ENCODE measurements at regions not wholly inside any gene's neighbourhood (a gene's known extent, or its start where the extent isn't known, plus 50 kb on each side); places are given as distances from the start of the nearest gene placed in this dataset.

DNA sequence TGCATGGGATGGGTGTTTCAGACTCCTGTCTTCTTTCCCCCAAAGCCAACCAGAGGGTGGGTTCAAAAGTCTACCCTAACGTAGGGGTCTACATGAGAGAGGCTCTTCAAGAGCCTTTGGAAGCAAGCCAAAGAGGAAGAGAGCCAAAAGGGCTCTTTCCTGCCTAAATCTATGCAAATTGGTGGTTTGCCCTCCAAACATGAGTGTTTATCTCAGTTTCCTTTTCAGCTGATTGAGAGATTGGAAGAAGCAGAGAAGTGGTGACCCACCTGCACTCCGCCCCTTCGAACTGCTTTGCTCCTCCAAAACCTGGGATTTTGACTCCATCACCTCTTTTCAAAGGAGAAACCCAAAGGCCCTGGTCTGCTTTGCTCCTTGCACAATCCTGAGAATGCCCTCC lies 65.4 kb upstream of the MAF start:
- Histone ChIP-seq H3K4me3 (ENCODE audit: low read depth, low read length) (no peak overlapping the region), H3K4me1 (ENCODE audit: control insufficient read depth, insufficient read depth, low read length, poor library complexity, severe bottlenecking) (no peaks in the 10 kb centered on the region), H3K36me3 (ENCODE audit: control insufficient read depth, insufficient read depth, low read length) (no peaks in the 10 kb centered on the region), H3K27ac (ENCODE audit: insufficient read depth, low read length, poor library complexity, severe bottlenecking) (no peak overlapping the region), H3K27me3 (ENCODE audit: control insufficient read depth, insufficient read depth, low read length) (peaks cover 8% of the 10 kb centered on the region), H3K9me3 (ENCODE audit: control insufficient read depth in 2 of 2, low read length in 2 of 2) (no peaks in the 10 kb centered on the region)
- Mint-ChIP-seq H3K27ac (no peak overlapping the region), H3K4me1 (no peaks in the 10 kb centered on the region), H3K4me3 (no peak overlapping the region), H3K27me3 (peaks cover 28% of the 10 kb centered on the region), H3K9me3 (peaks cover 0 to 17% (median 1%) of the 10 kb centered on the region in 7 donors), H3K36me3 (no peaks in the 10 kb centered on the region)
- no peak for DNase-seq
- no peak for ATAC-seq (ENCODE audit: low read depth in 2 of 2)

- H3K27me3 ChIP-seq (ENCODE audit: control insufficient read depth, insufficient read depth, low read length), result peaks cover 8% of the 10 kb centered on the region
- peaks cover 28% of the 10 kb centered on the region for H3K27me3 Mint-ChIP-seq
Observed at GRCh38 chr16:79664407-79664806, 63.9 kb upstream of the MAF start.

DNA sequence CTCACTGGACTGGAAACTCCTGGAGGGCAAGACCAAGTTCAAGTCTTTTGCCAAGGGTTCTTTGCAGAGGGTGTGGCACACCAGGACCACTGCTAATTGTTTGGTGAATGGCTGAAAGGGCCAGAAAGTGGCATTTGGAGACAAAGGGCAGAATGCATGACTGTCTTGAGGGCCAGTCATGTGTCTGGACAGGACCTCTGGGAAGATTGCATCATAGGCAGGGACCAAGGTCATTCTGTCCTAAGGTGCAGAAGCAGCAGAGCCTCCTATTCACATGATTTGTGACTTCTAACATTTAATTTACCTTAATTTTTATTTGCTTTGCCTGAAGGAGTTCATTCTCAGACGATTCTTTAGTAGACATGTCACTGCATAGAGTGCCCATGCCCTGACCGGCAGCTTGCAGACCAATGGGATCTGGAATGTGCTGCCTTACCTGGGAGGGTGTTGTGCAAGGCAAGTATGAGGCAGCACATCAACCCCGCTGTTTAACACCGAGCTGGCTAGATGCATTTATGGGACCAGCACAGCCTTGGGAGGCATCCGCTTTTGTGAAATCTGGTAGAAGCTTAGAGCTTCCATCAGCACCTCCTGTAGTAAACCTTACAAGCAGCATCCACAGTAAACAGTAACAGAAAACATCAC lies 62.3 kb upstream of the MAF start:
- DNase-seq, result no peak
- Mint-ChIP-seq H3K4me1 (no peaks in the 10 kb centered on the region), H3K36me3 (no peaks in the 10 kb centered on the region)

More at GRCh38 chr16:79664407-79664806, 63.9 kb upstream of the MAF start:
- no peak for DNase-seq
- Mint-ChIP-seq H3K27ac (no peak overlapping the region), H3K4me3 (no peak overlapping the region), H3K4me1 (no peaks in the 10 kb centered on the region), H3K36me3 (no peaks in the 10 kb centered on the region), H3K9me3 (peaks cover 0 to 11% (median 1%) of the 10 kb centered on the region in 7 donors)
- no peak for ATAC-seq (ENCODE audit: low read depth in 2 of 2)
- Histone ChIP-seq H3K27ac (ENCODE audit: insufficient read depth, low read length, poor library complexity, severe bottlenecking) (no peak overlapping the region), H3K9me3 (ENCODE audit: control insufficient read depth in 2 of 2, low read length in 2 of 2) (no peaks in the 10 kb centered on the region), H3K4me1 (ENCODE audit: control insufficient read depth, insufficient read depth, low read length, poor library complexity, severe bottlenecking) (no peaks in the 10 kb centered on the region), H3K4me3 (ENCODE audit: low read depth, low read length) (no peak overlapping the region), H3K36me3 (ENCODE audit: control insufficient read depth, insufficient read depth, low read length) (no peaks in the 10 kb centered on the region)

GRCh38 chr16:79662122-79662521 lies 61.6 kb upstream of the MAF start:
- H3K9me3 Mint-ChIP-seq, result peaks cover 0 to 1% (median 0%) of the 10 kb centered on the region in 7 donors
- no peaks in the 10 kb centered on the region for H3K9me3 ChIP-seq (ENCODE audit: control insufficient read depth in 2 of 2, low read length in 2 of 2)
- no peaks in the 10 kb centered on the region for H3K27me3 ChIP-seq (ENCODE audit: control insufficient read depth, insufficient read depth, low read length)
- no peaks in the 10 kb centered on the region for H3K36me3 Mint-ChIP-seq
- no peak overlapping the region for H3K4me3 Mint-ChIP-seq
- H3K27me3 Mint-ChIP-seq, result peaks cover 28% of the 10 kb centered on the region
- no peaks in the 10 kb centered on the region for H3K36me3 ChIP-seq (ENCODE audit: control insufficient read depth, insufficient read depth, low read length)
- H3K4me1 Mint-ChIP-seq, result no peaks in the 10 kb centered on the region
- H3K27ac Mint-ChIP-seq, result no peak overlapping the region
- no peak for DNase-seq
- H3K27ac ChIP-seq (ENCODE audit: insufficient read depth, low read length, poor library complexity, severe bottlenecking), result no peak overlapping the region
- no peak for ATAC-seq (ENCODE audit: low read depth in 2 of 2)
- H3K4me3 ChIP-seq (ENCODE audit: low read depth, low read length), result no peak overlapping the region
- H3K4me1 ChIP-seq (ENCODE audit: control insufficient read depth, insufficient read depth, low read length, poor library complexity, severe bottlenecking), result no peaks in the 10 kb centered on the region

More for the DNA sequence above, 62.3 kb upstream of the MAF start:
- no peaks in the 10 kb centered on the region for H3K27me3 ChIP-seq (ENCODE audit: control insufficient read depth, insufficient read depth, low read length)
- no peak overlapping the region for H3K4me3 Mint-ChIP-seq
- peaks cover 28% of the 10 kb centered on the region for H3K27me3 Mint-ChIP-seq
- ATAC-seq (ENCODE audit: low read depth in 2 of 2), result no peak
- no peak overlapping the region for H3K27ac ChIP-seq (ENCODE audit: insufficient read depth, low read length, poor library complexity, severe bottlenecking)
- H3K4me3 ChIP-seq (ENCODE audit: low read depth, low read length), result no peak overlapping the region
- no peaks in the 10 kb centered on the region for H3K36me3 ChIP-seq (ENCODE audit: control insufficient read depth, insufficient read depth, low read length)
- peaks cover 0 to 1% (median 0%) of the 10 kb centered on the region in 7 donors for H3K9me3 Mint-ChIP-seq
- no peak overlapping the region for H3K27ac Mint-ChIP-seq
- H3K4me1 ChIP-seq (ENCODE audit: control insufficient read depth, insufficient read depth, low read length, poor library complexity, severe bottlenecking), result no peaks in the 10 kb centered on the region
- no peaks in the 10 kb centered on the region for H3K9me3 ChIP-seq (ENCODE audit: control insufficient read depth in 2 of 2, low read length in 2 of 2)

DNA sequence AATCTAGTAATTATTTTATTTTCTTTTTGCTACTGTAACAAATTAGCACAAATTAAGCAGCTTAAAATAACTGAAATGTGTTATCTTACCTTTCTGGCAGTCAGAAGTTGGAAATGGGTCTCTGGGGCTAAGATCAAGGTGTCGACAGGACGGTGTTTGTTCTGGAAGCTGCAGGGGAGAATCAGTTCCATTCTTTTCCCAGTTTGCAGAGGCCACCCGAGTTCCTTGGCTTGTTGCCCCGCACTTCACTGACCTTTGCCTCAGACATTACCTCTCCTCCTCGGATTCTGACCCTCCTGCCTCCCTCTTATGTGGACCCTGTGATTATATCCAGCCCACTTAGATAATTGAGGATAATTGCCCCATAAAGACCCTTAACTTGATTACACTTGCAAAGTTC lies 61.0 kb upstream of the MAF start:
- H3K27ac Mint-ChIP-seq, result no peak overlapping the region
- Histone ChIP-seq H3K9me3 (ENCODE audit: control insufficient read depth in 2 of 2, low read length in 2 of 2) (no peaks in the 10 kb centered on the region), H3K36me3 (ENCODE audit: control insufficient read depth, insufficient read depth, low read length) (no peaks in the 10 kb centered on the region), H3K4me3 (ENCODE audit: low read depth, low read length) (no peak overlapping the region), H3K27me3 (ENCODE audit: control insufficient read depth, insufficient read depth, low read length) (no peaks in the 10 kb centered on the region), H3K27ac (ENCODE audit: insufficient read depth, low read length, poor library complexity, severe bottlenecking) (no peak overlapping the region), H3K4me1 (ENCODE audit: control insufficient read depth, insufficient read depth, low read length, poor library complexity, severe bottlenecking) (no peaks in the 10 kb centered on the region)
- peaks cover 0 to 1% (median 0%) of the 10 kb centered on the region in 7 donors for H3K9me3 Mint-ChIP-seq
- no peak overlapping the region for H3K4me3 Mint-ChIP-seq
- H3K27me3 Mint-ChIP-seq, result peaks cover 28% of the 10 kb centered on the region
- H3K4me1 Mint-ChIP-seq, result no peaks in the 10 kb centered on the region
- ATAC-seq (ENCODE audit: low read depth in 2 of 2), result no peak
- no peak for DNase-seq
- H3K36me3 Mint-ChIP-seq, result no peaks in the 10 kb centered on the region

GRCh38 chr16:79659344-79659743 lies 58.8 kb upstream of the MAF start:
- Mint-ChIP-seq H3K9me3 (peaks cover 0 to 1% (median 0%) of the 10 kb centered on the region in 7 donors), H3K4me3 (no peak overlapping the region), H3K36me3 (no peaks in the 10 kb centered on the region), H3K27ac (no peak overlapping the region), H3K27me3 (peaks cover 17% of the 10 kb centered on the region), H3K4me1 (no peaks in the 10 kb centered on the region)
- no peaks in the 10 kb centered on the region for H3K9me3 ChIP-seq (ENCODE audit: control insufficient read depth in 2 of 2, low read length in 2 of 2)
- no peak for ATAC-seq (ENCODE audit: low read depth in 2 of 2)
- no peaks in the 10 kb centered on the region for H3K36me3 ChIP-seq (ENCODE audit: control insufficient read depth, insufficient read depth, low read length)
- H3K27me3 ChIP-seq (ENCODE audit: control insufficient read depth, insufficient read depth, low read length), result no peaks in the 10 kb centered on the region
- H3K27ac ChIP-seq (ENCODE audit: insufficient read depth, low read length, poor library complexity, severe bottlenecking), result no peak overlapping the region
- H3K4me1 ChIP-seq (ENCODE audit: control insufficient read depth, insufficient read depth, low read length, poor library complexity, severe bottlenecking), result no peaks in the 10 kb centered on the region
- no peak for DNase-seq
- no peak overlapping the region for H3K4me3 ChIP-seq (ENCODE audit: low read depth, low read length)

DNA sequence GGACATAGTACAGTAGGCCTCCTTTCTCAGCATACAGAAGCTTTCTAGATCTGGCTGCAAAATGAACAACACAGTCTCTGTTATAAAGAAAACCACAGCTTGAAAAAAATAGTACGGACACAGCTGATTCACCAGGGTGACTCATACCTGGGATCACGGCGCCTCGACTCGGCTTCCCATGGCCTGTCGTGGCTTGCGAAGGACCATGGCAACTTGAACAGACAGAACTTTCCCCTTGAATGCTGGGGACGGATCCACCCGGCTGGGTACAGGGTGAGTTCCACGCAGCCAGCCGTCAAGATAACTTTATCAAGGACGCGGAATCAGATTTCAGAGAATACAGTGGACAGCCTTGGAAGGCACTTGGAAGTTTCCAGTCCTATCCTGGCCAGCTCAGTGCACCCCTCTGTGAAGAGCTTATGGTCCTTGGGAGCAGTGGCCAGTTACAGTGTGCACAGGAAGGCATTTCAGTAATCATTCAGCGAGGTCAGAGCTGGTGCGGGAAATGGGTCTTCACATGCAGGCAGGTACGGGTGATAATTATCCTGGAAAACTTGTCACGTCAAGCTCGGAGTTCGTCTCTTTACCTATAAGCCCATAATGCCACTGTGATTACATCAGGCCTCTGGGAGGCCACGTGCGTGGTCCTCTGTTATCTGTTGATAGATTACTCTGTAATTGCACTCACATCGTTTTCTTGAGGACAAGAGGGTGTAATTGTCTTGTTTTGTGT lies 57.9 kb upstream of the MAF start:
- Mint-ChIP-seq H3K27me3 (peaks cover 13% of the 10 kb centered on the region), H3K36me3 (no peaks in the 10 kb centered on the region), H3K4me3 (no peak overlapping the region), H3K9me3 (peaks cover 0 to 1% (median 0%) of the 10 kb centered on the region in 7 donors), H3K4me1 (no peaks in the 10 kb centered on the region), H3K27ac (no peak overlapping the region)
- Histone ChIP-seq H3K4me3 (ENCODE audit: low read depth, low read length) (no peak overlapping the region), H3K9me3 (ENCODE audit: control insufficient read depth in 2 of 2, low read length in 2 of 2) (no peaks in the 10 kb centered on the region), H3K36me3 (ENCODE audit: control insufficient read depth, insufficient read depth, low read length) (no peaks in the 10 kb centered on the region), H3K4me1 (ENCODE audit: control insufficient read depth, insufficient read depth, low read length, poor library complexity, severe bottlenecking) (no peaks in the 10 kb centered on the region), H3K27ac (ENCODE audit: insufficient read depth, low read length, poor library complexity, severe bottlenecking) (no peak overlapping the region), H3K27me3 (ENCODE audit: control insufficient read depth, insufficient read depth, low read length) (no peaks in the 10 kb centered on the region)
- DNase-seq (no peak), ATAC-seq (ENCODE audit: low read depth in 2 of 2) (no peak)

Measured in CD4-positive, CD25-positive, alpha-beta regulatory T cell (primary cell).